ENCODE measurements at regions not wholly inside any gene's neighbourhood (a gene's known extent, or its start where the extent isn't known, plus 50 kb on each side); places are given as distances from the start of the nearest gene placed in this dataset.

DNA sequence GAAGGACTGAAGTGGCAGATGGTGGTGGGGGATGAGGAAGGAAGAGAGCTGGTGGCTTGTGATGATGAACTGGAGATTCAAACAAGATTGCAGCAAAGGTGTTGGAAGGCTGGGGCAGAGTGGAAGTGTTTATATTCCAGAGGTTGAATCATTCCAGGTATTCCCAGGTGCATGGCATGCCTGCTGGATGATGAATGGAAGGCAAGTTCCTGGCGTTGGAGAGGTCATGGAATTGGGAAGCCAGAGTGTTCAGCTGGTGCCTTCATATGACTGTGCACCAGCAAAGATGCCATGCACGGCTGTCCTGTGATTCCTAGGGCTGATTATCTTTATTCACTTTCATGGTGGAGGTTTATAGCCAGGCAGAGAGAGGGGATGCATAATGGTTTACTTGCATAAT is 135.8 kb upstream of the PUDP start:
- Histone ChIP-seq H3K36me3 (ENCODE audit: low read length) (peaks cover 3% of the 10 kb centered on the region; the same call in 1 of the 2 replicates), H3K27me3 (ENCODE audit: low read length) (no peaks in the 10 kb centered on the region), H3K9me3 (ENCODE audit: insufficient read depth, low read length) (no peaks in the 10 kb centered on the region), H3K27ac (ENCODE audit: low read depth, low read length) (no peak overlapping the region), H3K9me2 (replicated peaks; ENCODE audit: insufficient read depth, low read length) (no peaks in the 10 kb centered on the region), H3F3A (ENCODE audit: insufficient read depth) (no peaks in the 10 kb centered on the region), H4K20me1 (ENCODE audit: low read depth, low read length) (no peaks in the 10 kb centered on the region), H2AFZ (ENCODE audit: low read depth, low read length, severe bottlenecking) (no peak overlapping the region), H3K79me2 (ENCODE audit: insufficient read depth, low read length) (no peaks in the 10 kb centered on the region), H3K4me2 (ENCODE audit: low read depth, low read length, poor library complexity, severe bottlenecking) (no peak overlapping the region), H3K9ac (ENCODE audit: low read length) (no peak overlapping the region), H3K4me3 (ENCODE audit: insufficient read depth, low read length, poor library complexity, severe bottlenecking) (no peak overlapping the region)
- TF ChIP-seq, protein P1, sequence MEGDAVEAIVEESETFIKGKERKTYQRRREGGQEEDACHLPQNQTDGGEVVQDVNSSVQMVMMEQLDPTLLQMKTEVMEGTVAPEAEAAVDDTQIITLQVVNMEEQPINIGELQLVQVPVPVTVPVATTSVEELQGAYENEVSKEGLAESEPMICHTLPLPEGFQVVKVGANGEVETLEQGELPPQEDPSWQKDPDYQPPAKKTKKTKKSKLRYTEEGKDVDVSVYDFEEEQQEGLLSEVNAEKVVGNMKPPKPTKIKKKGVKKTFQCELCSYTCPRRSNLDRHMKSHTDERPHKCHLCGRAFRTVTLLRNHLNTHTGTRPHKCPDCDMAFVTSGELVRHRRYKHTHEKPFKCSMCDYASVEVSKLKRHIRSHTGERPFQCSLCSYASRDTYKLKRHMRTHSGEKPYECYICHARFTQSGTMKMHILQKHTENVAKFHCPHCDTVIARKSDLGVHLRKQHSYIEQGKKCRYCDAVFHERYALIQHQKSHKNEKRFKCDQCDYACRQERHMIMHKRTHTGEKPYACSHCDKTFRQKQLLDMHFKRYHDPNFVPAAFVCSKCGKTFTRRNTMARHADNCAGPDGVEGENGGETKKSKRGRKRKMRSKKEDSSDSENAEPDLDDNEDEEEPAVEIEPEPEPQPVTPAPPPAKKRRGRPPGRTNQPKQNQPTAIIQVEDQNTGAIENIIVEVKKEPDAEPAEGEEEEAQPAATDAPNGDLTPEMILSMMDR (IDR thresholded peaks at IDR 0.05; ENCODE audit: insufficient read depth, low read length, poor library complexity, severe bottlenecking) = no peak

DNA sequence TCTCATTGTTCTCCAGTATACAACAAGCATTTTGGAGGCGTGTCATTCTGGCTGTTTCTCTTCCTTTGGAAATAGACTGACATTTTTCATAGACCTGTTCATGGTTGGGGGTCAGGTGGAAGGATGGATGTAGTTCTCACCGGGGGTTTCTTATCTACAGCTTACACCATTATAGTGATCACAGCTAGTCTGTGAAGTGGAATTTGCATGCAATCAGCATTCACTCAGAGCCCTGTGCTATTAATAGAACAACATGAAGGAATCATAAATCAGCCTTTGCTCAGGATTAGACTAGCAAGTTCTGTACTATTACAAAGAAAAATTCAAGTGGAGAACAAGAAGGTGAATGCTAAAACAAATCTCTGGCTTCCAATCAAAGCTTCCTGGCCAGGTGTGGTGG is 132.6 kb upstream of the PUDP start:
- Histone ChIP-seq H3K9ac (ENCODE audit: low read length) (no peak overlapping the region), H3K36me3 (ENCODE audit: low read length) (peaks cover 3% of the 10 kb centered on the region; the same call in 1 of the 2 replicates), H4K20me1 (ENCODE audit: low read depth, low read length) (no peaks in the 10 kb centered on the region), H3K9me3 (ENCODE audit: insufficient read depth, low read length) (no peaks in the 10 kb centered on the region), H3K27ac (ENCODE audit: low read depth, low read length) (no peak overlapping the region), H3K9me2 (replicated peaks; ENCODE audit: insufficient read depth, low read length) (no peaks in the 10 kb centered on the region), H3K4me3 (ENCODE audit: insufficient read depth, low read length, poor library complexity, severe bottlenecking) (no peak overlapping the region), H3F3A (ENCODE audit: insufficient read depth) (no peaks in the 10 kb centered on the region), H3K79me2 (ENCODE audit: insufficient read depth, low read length) (no peaks in the 10 kb centered on the region), H2AFZ (ENCODE audit: low read depth, low read length, severe bottlenecking) (no peak overlapping the region), H3K27me3 (ENCODE audit: low read length) (no peaks in the 10 kb centered on the region), H3K4me2 (ENCODE audit: low read depth, low read length, poor library complexity, severe bottlenecking) (no peak overlapping the region)
- no peak for TF ChIP-seq EZH2phosphoT487 (conservative IDR thresholded peaks at IDR 0.05; ENCODE audit: low read length)
- TF ChIP-seq, protein P1 (IDR thresholded peaks at IDR 0.05; ENCODE audit: insufficient read depth, low read length, poor library complexity, severe bottlenecking) = no peak

DNA sequence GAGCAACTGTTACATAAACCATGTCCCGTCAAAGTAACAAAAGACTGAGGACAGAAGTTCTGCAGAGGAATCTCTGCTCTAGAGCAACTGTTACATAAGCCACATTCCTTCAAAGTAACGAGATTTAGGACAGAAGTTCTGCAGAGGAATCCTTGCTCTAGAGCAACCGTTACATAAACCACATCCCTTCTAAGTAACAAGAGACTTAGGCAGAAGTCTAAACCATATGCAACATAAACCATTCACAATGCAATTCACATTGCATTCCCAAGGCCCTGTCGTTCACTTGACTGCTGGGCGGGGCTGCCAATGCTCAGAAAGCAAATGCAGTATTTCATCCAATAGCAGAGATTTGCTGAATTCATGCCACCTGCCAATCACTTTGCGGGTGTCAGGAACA is 124.4 kb upstream of the PUDP start:
- Histone ChIP-seq H3K79me2 (ENCODE audit: insufficient read depth, low read length) (no peaks in the 10 kb centered on the region), H3K27me3 (ENCODE audit: low read length) (no peaks in the 10 kb centered on the region), H3K4me2 (ENCODE audit: low read depth, low read length, poor library complexity, severe bottlenecking) (no peak overlapping the region), H3K9ac (ENCODE audit: low read length) (no peak overlapping the region), H3K9me2 (replicated peaks; ENCODE audit: insufficient read depth, low read length) (no peaks in the 10 kb centered on the region), H2AFZ (ENCODE audit: low read depth, low read length, severe bottlenecking) (no peak overlapping the region), H4K20me1 (ENCODE audit: low read depth, low read length) (no peaks in the 10 kb centered on the region), H3F3A (ENCODE audit: insufficient read depth) (no peaks in the 10 kb centered on the region), H3K36me3 (ENCODE audit: low read length) (no peaks in the 10 kb centered on the region), H3K4me3 (ENCODE audit: insufficient read depth, low read length, poor library complexity, severe bottlenecking) (no peak overlapping the region), H3K27ac (ENCODE audit: low read depth, low read length) (no peak overlapping the region), H3K9me3 (ENCODE audit: insufficient read depth, low read length) (no peaks in the 10 kb centered on the region)
- TF ChIP-seq EZH2phosphoT487 (conservative IDR thresholded peaks at IDR 0.05; ENCODE audit: low read length) = no peak
- TF ChIP-seq, protein P1 (IDR thresholded peaks at IDR 0.05; ENCODE audit: insufficient read depth, low read length, poor library complexity, severe bottlenecking) = no peak

DNA sequence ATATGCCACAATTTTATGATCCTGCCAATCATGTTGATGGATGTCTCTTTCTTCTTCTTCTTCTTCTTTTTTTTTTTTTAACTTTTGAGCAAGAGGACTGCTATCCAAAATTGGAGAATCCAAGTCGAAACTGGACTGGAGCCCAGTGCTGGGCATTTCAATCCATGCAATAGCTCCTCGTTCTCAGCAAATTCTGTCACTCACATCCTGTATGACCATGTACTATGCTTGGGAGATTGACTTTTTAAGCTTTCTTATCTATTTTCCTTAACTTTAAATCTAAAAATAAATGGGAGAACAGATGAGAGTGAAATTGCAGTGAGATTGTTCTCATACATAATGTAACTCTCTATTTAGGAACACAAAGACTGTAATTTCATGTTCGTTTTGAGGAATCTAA is 123.0 kb upstream of the PUDP start:
- TF ChIP-seq EZH2phosphoT487 (conservative IDR thresholded peaks at IDR 0.05; ENCODE audit: low read length) = no peak
- TF ChIP-seq, protein P1 (IDR thresholded peaks at IDR 0.05; ENCODE audit: insufficient read depth, low read length, poor library complexity, severe bottlenecking) = no peak
- Histone ChIP-seq H3K9me3 (ENCODE audit: insufficient read depth, low read length) (no peaks in the 10 kb centered on the region), H3K36me3 (ENCODE audit: low read length) (no peaks in the 10 kb centered on the region), H3K4me2 (ENCODE audit: low read depth, low read length, poor library complexity, severe bottlenecking) (no peak overlapping the region), H3K79me2 (ENCODE audit: insufficient read depth, low read length) (no peaks in the 10 kb centered on the region), H3K9me2 (replicated peaks; ENCODE audit: insufficient read depth, low read length) (no peaks in the 10 kb centered on the region), H3K27me3 (ENCODE audit: low read length) (no peaks in the 10 kb centered on the region), H3F3A (ENCODE audit: insufficient read depth) (no peaks in the 10 kb centered on the region), H3K9ac (ENCODE audit: low read length) (no peak overlapping the region), H4K20me1 (ENCODE audit: low read depth, low read length) (no peaks in the 10 kb centered on the region), H3K27ac (ENCODE audit: low read depth, low read length) (no peak overlapping the region), H3K4me3 (ENCODE audit: insufficient read depth, low read length, poor library complexity, severe bottlenecking) (no peak overlapping the region), H2AFZ (ENCODE audit: low read depth, low read length, severe bottlenecking) (no peak overlapping the region)

Data from SU-DHL-6 (cell line).